B cell (primary cell): ENCODE measurements at regions not wholly inside any gene's neighbourhood (a gene's known extent, or its start where the extent isn't known, plus 50 kb on each side); places are given as distances from the start of the nearest gene placed in this dataset.
A peak's percentile ranks its signal among the peaks of the same experiment; 100 is the strongest.

Experiments
- ATAC-seq: fragments of 200-7000 bp; cut with Tn5 transposase; one replicate; pipeline ENCODE4 v1.10.0; 2021; ENCODE audit warnings: low read depth, mild to moderate bottlenecking, moderate number of reproducible peaks, moderate library complexity
- CTCF ChIA-PET: fragments of 350-600 bp; sonication (Branson Sonifier 250); formaldehyde crosslinking; loops from one replicate; lab custom pipeline; 2021; ENCODE audit warnings: antibody characterized with exemption, inconsistent platforms; lab: Charles Lee
- POLR2A ChIA-PET: fragments of 350-600 bp; sonication (Branson Sonifier 250); formaldehyde crosslinking; loops from one replicate; lab custom pipeline; 2021; ENCODE audit warnings: antibody characterized with exemption; lab: Charles Lee
- DNase-seq: peaks from one replicate; pipeline ENCODE4 v3.0.0; 2013
- H2AFZ ChIP-seq: 2 replicates; pipeline ENCODE4 v1.6.1; 2012; ENCODE audit warnings: mild to moderate bottlenecking, low read depth, low read length; ENCODE audit not compliant: insufficient read depth, poor library complexity, severe bottlenecking
- H3K27ac ChIP-seq, 2 donors: 1 replicate in 1 of 2; 2 replicates in 1 of 2; pipeline ENCODE4 v1.5.1; 2012 to 2013; ENCODE audit warnings: low read length in 2 of 2, mild to moderate bottlenecking in 2 of 2, moderate library complexity in 1 of 2
- H3K27me3 ChIP-seq, 4 experiments: fragments of 200-600 bp in 1 of 4; sonication (generic) in 1 of 4; replicated peaks in 1 of 4; 1 replicate in 2 of 4; 2 replicates in 2 of 4; pipeline versions ENCODE4 v1.6.1 to v1.7.0; 2013 to 2016; ENCODE audit warnings: low read length in 3 of 4, mild to moderate bottlenecking in 2 of 4, mixed read lengths in 1 of 4, moderate library complexity in 1 of 4; ENCODE audit not compliant: insufficient read depth in 4 of 4, control insufficient read depth in 3 of 4; ENCODE audit errors: control extremely low read depth in 1 of 4
- H3K36me3 ChIP-seq, 2 experiments: replicated peaks in 1 of 2; 1 replicate in 1 of 2; 2 replicates in 1 of 2; pipeline versions ENCODE4 v1.6.1 to v1.7.1; 2013; ENCODE audit warnings: low read length in 1 of 2; ENCODE audit not compliant: insufficient read depth in 2 of 2, control insufficient read depth in 1 of 2; ENCODE audit errors: control extremely low read depth in 1 of 2, extremely low read depth in 1 of 2
- H3K4me1 ChIP-seq, 2 donors: fragments of 200-600 bp in 1 of 2; sonication (generic) in 1 of 2; 1 replicate in 1 of 2; 2 replicates in 1 of 2; pipeline versions ENCODE4 v1.5.1 to v1.6.1; 2013 to 2017; ENCODE audit warnings: low read length in 2 of 2; ENCODE audit not compliant: control insufficient read depth in 2 of 2, insufficient read depth in 2 of 2
- H3K4me2 ChIP-seq: replicated peaks from 2 replicates; pipeline ENCODE3; 2012; ENCODE audit warnings: mild to moderate bottlenecking, low read depth, low read length; ENCODE audit not compliant: poor library complexity, severe bottlenecking
- H3K4me3 ChIP-seq, 5 experiments: fragments of 200-600 bp in 1 of 5; sonication (generic) in 1 of 5; 1 replicate in 3 of 5; 2 replicates in 2 of 5; pipeline versions ENCODE4 v1.5.1 to v1.7.0; 2011 to 2016; ENCODE audit warnings: low read length in 4 of 5, mild to moderate bottlenecking in 4 of 5, low read depth in 2 of 5, control low read depth in 1 of 5, moderate library complexity in 1 of 5; ENCODE audit not compliant: insufficient read depth in 1 of 5; ENCODE audit errors: control extremely low read depth in 1 of 5, extremely low read depth in 1 of 5
- H3K79me2 ChIP-seq: fragments of 200-600 bp; sonication (generic); one replicate; pipeline ENCODE4 v1.6.0; 2016; ENCODE audit warnings: low read length; ENCODE audit not compliant: control insufficient read depth, insufficient read depth
- H3K9ac ChIP-seq: fragments of 200-600 bp; sonication (generic); 2 replicates; pipeline ENCODE4 v1.6.1; 2017; ENCODE audit warnings: mild to moderate bottlenecking, low read length, moderate library complexity
- H3K9me3 ChIP-seq, 3 donors: one replicate each; pipeline versions ENCODE4 v1.6.1 to v1.7.1; 2013; ENCODE audit warnings: low read length in 2 of 3; ENCODE audit not compliant: control insufficient read depth in 2 of 3, insufficient read depth in 1 of 3; ENCODE audit errors: control extremely low read depth in 1 of 3
- H4K20me1 ChIP-seq: 2 replicates; pipeline ENCODE4 v1.6.0; 2012; ENCODE audit warnings: mild to moderate bottlenecking, low read length; ENCODE audit not compliant: insufficient read depth, control insufficient read depth, poor library complexity, severe bottlenecking
- H3K27ac Mint-ChIP-seq: one replicate; pipeline ENCODE4 v1.8.0; 2021; ENCODE audit warnings: mixed read lengths
- H3K27me3 Mint-ChIP-seq: one replicate; pipeline ENCODE4 v1.8.0; 2021; ENCODE audit warnings: mixed read lengths
- H3K4me1 Mint-ChIP-seq: one replicate; pipeline ENCODE4 v1.8.0; 2021; ENCODE audit warnings: mixed read lengths
- H3K4me3 Mint-ChIP-seq: one replicate; pipeline ENCODE4 v1.8.0; 2021; ENCODE audit warnings: mixed read lengths
- H3K9me3 Mint-ChIP-seq: one replicate; pipeline ENCODE4 v1.8.0; 2022; ENCODE audit warnings: mixed read lengths; ENCODE audit not compliant: insufficient read depth
- CTCF ChIP-seq: fragments of 200-600 bp; IDR thresholded peaks from one replicate; pipeline ENCODE4 v1.8.0; 2022; ENCODE audit warnings: antibody characterized with exemption, mild to moderate bottlenecking
- EZH2 ChIP-seq: IDR thresholded peaks from 2 replicates; pipeline ENCODE4 v1.6.1; 2012; ENCODE audit warnings: borderline replicate concordance, low read depth, mild to moderate bottlenecking, moderate library complexity, low read length; ENCODE audit not compliant: insufficient read depth, poor library complexity, severe bottlenecking
- WGBS: methylation state at CpG from one replicate; pipeline ENCODE4 v1.1.5; 2013; ENCODE audit warnings: missing lambda C conversion rate; ENCODE audit not compliant: insufficient coverage; 5-methylcytosine and 5-hydroxymethylcytosine counted together
- intact Hi-C: fragments of 100-400 bp; cut with micrococcal nuclease; formaldehyde crosslinking; loops from one replicate; pipeline ENCODE4 v1.10.0; 2022

GRCh38 chr18:10285283-10285640, 169.2 kb upstream of the APCDD1 start:
- H3K4me1 Mint-ChIP-seq, result peaks cover 52% of the 10 kb centered on the region
- no peaks in the 10 kb centered on the region for H3K27me3 Mint-ChIP-seq
- Histone ChIP-seq H3K27ac (peak overlapping the region; percentile 39 to 59), H3K27me3 (no peaks in the 10 kb centered on the region), H3K4me1 (peaks cover 45 to 48% of the 10 kb centered on the region in 2 donors), H3K36me3 (no peaks in the 10 kb centered on the region), H4K20me1 (no peaks in the 10 kb centered on the region), H3K9ac (peak overlapping the region; percentile 44), H3K79me2 (no peaks in the 10 kb centered on the region), H3K4me3 (peak overlapping the region in 3 of 5 experiments; percentile 5 to 25 (median 13)), H2AFZ (no peak overlapping the region), H3K4me2 (peak overlapping the region; percentile 73), H3K9me3 (peaks cover 5 to 16% (median 6%) of the 10 kb centered on the region in 3 donors)
- H3K4me3 Mint-ChIP-seq, result peak overlapping the region; percentile 79
- TF ChIP-seq CTCF (no peak), EZH2 (no peak)
- peak; percentile 55 for DNase-seq
- ChIA-PET POLR2A (no interaction called here), CTCF (no interaction called here)
- peaks cover 9% of the 10 kb centered on the region for H3K9me3 Mint-ChIP-seq
- ATAC-seq, result peak; percentile 67
- WGBS, result no CpG with 5 or more reads among the region's 3 CpGs
- intact Hi-C loops, result loop anchor here (10.0 kb wide), 1 partner anchor 210 kb away; no protein-coding TSS in a partner anchor
- peak overlapping the region; percentile 50 for H3K27ac Mint-ChIP-seq

- H3K4me1 ChIP-seq, result peaks cover 45 to 48% of the 10 kb centered on the region in 2 donors
- peaks cover 56% of the 10 kb centered on the region for H3K4me1 Mint-ChIP-seq
Observed at GRCh38 chr18:10286580-10287150, 167.8 kb upstream of the APCDD1 start.

More at GRCh38 chr18:10286580-10287150, 167.8 kb upstream of the APCDD1 start:
- ATAC-seq (no peak), DNase-seq (no peak)
- intact Hi-C loops, result loop anchor here (10.0 kb wide), 1 partner anchor 208 kb away; no protein-coding TSS in a partner anchor
- H3K27ac Mint-ChIP-seq, result peak overlapping the region; percentile 42
- no peaks in the 10 kb centered on the region for H3K36me3 ChIP-seq
- ChIA-PET POLR2A (interaction anchor here (0.7 kb wide), 1 partner anchor 204 kb away, joined by 3 read pairs; no protein-coding TSS in a partner anchor), CTCF (no interaction called here)
- WGBS, result 51% methylated on average over 8 of the region's 8 CpGs
- no peak for TF ChIP-seq EZH2
- no peak for TF ChIP-seq CTCF
- peak overlapping the region; percentile 79 for H3K4me3 Mint-ChIP-seq
- H3K79me2 ChIP-seq, result no peaks in the 10 kb centered on the region
- H3K27me3 ChIP-seq, result no peaks in the 10 kb centered on the region
- no peaks in the 10 kb centered on the region for H4K20me1 ChIP-seq
- no peaks in the 10 kb centered on the region for H3K27me3 Mint-ChIP-seq
- H3K9me3 Mint-ChIP-seq, result peaks cover 9% of the 10 kb centered on the region
- H2AFZ ChIP-seq, result no peak overlapping the region
- no peak overlapping the region for H3K27ac ChIP-seq
- H3K9me3 ChIP-seq, result peaks cover 5 to 16% (median 6%) of the 10 kb centered on the region in 3 donors
- no peak overlapping the region for H3K4me3 ChIP-seq
- peak overlapping the region; percentile 73 for H3K4me2 ChIP-seq
- H3K9ac ChIP-seq, result no peak overlapping the region
